IPS-20b (cell line): ENCODE measurements at regions not wholly inside any gene's neighbourhood (a gene's known extent, or its start where the extent isn't known, plus 50 kb on each side); places are given as distances from the start of the nearest gene placed in this dataset.

Source experiments
- H3K27ac ChIP-seq: one replicate; pipeline ENCODE4 v1.5.1; 2013; ENCODE audit warnings: low read length
- H3K27me3 ChIP-seq: 2 replicates; pipeline ENCODE4 v1.6.1; 2013; ENCODE audit warnings: mild to moderate bottlenecking, low read length, inconsistent platforms; ENCODE audit not compliant: insufficient read depth
- H3K36me3 ChIP-seq: 2 replicates; pipeline ENCODE4 v1.6.1; 2013; ENCODE audit warnings: low read depth, mild to moderate bottlenecking, inconsistent platforms, low read length, moderate library complexity; ENCODE audit not compliant: insufficient read depth
- H3K4me1 ChIP-seq: 2 replicates; pipeline ENCODE4 v1.6.1; 2013; ENCODE audit warnings: mild to moderate bottlenecking, control low read depth, inconsistent platforms, low read length, moderate library complexity; ENCODE audit not compliant: insufficient read depth
- H3K4me3 ChIP-seq: 2 replicates; pipeline ENCODE4 v1.5.1; 2013; ENCODE audit warnings: mild to moderate bottlenecking, low read length, inconsistent platforms
- H3K9ac ChIP-seq: 2 replicates; pipeline ENCODE4 v1.6.1; 2013; ENCODE audit warnings: low read depth, mild to moderate bottlenecking, inconsistent platforms, low read length, moderate library complexity
- H3K9me3 ChIP-seq: 2 replicates; pipeline ENCODE4 v1.6.1; 2013; ENCODE audit warnings: mild to moderate bottlenecking, low read depth, low read length, inconsistent platforms; ENCODE audit not compliant: insufficient read depth

- H3K9me3 ChIP-seq = no peaks in the 10 kb centered on the region
- no peak overlapping the region for H3K9ac ChIP-seq
- no peaks in the 10 kb centered on the region; the same call in 1 of the 2 replicates for H3K4me1 ChIP-seq
- H3K4me3 ChIP-seq = no peak overlapping the region
- H3K27ac ChIP-seq = no peak overlapping the region
- no peaks in the 10 kb centered on the region for H3K27me3 ChIP-seq
- no peaks in the 10 kb centered on the region for H3K36me3 ChIP-seq
Measured at GRCh38 chr2:163405298-163405697, 330.5 kb downstream of the FIGN start.

- no peaks in the 10 kb centered on the region for H3K36me3 ChIP-seq
- H3K27me3 ChIP-seq = no peaks in the 10 kb centered on the region
- no peak overlapping the region for H3K9ac ChIP-seq
- H3K9me3 ChIP-seq = no peaks in the 10 kb centered on the region
- no peak overlapping the region for H3K4me3 ChIP-seq
- H3K27ac ChIP-seq = no peak overlapping the region
- H3K4me1 ChIP-seq = no peaks in the 10 kb centered on the region
Measured at GRCh38 chr2:163401481-163401880, 334.3 kb downstream of the FIGN start.

GRCh38 chr2:163397451-163397850 lies 338.4 kb downstream of the FIGN start:
- Histone ChIP-seq H3K9ac (no peak overlapping the region), H3K27me3 (no peaks in the 10 kb centered on the region), H3K36me3 (no peaks in the 10 kb centered on the region), H3K9me3 (no peaks in the 10 kb centered on the region), H3K4me3 (no peak overlapping the region), H3K27ac (no peak overlapping the region), H3K4me1 (no peaks in the 10 kb centered on the region)

- no peak overlapping the region for H3K27ac ChIP-seq
- no peak overlapping the region for H3K9ac ChIP-seq
- no peaks in the 10 kb centered on the region for H3K36me3 ChIP-seq
- H3K4me3 ChIP-seq = no peak overlapping the region
- no peaks in the 10 kb centered on the region for H3K9me3 ChIP-seq
- H3K27me3 ChIP-seq = no peaks in the 10 kb centered on the region
- H3K4me1 ChIP-seq = no peaks in the 10 kb centered on the region
Measured at GRCh38 chr2:163395602-163396001, 340.2 kb downstream of the FIGN start.

- Histone ChIP-seq H3K9ac (no peak overlapping the region), H3K27ac (no peak overlapping the region), H3K9me3 (no peaks in the 10 kb centered on the region), H3K4me1 (no peaks in the 10 kb centered on the region), H3K27me3 (no peaks in the 10 kb centered on the region), H3K4me3 (no peak overlapping the region), H3K36me3 (no peaks in the 10 kb centered on the region)
Measured at GRCh38 chr2:163389838-163390237, 346.0 kb downstream of the FIGN start.

GRCh38 chr2:163375472-163375871 lies 360.3 kb downstream of the FIGN start:
- no peaks in the 10 kb centered on the region for H3K4me1 ChIP-seq
- H3K4me3 ChIP-seq = no peak overlapping the region
- no peaks in the 10 kb centered on the region for H3K36me3 ChIP-seq
- no peaks in the 10 kb centered on the region for H3K9me3 ChIP-seq
- H3K27ac ChIP-seq = no peak overlapping the region
- H3K27me3 ChIP-seq = no peaks in the 10 kb centered on the region
- H3K9ac ChIP-seq = no peak overlapping the region

GRCh38 chr2:163375070-163375469 lies 360.7 kb downstream of the FIGN start:
- no peak overlapping the region for H3K4me3 ChIP-seq
- no peak overlapping the region for H3K9ac ChIP-seq
- no peak overlapping the region for H3K27ac ChIP-seq
- no peaks in the 10 kb centered on the region for H3K27me3 ChIP-seq
- H3K4me1 ChIP-seq = no peaks in the 10 kb centered on the region
- no peaks in the 10 kb centered on the region for H3K9me3 ChIP-seq
- no peaks in the 10 kb centered on the region for H3K36me3 ChIP-seq

- no peaks in the 10 kb centered on the region for H3K9me3 ChIP-seq
- no peak overlapping the region for H3K4me3 ChIP-seq
- H3K36me3 ChIP-seq = no peaks in the 10 kb centered on the region
- H3K27me3 ChIP-seq = no peaks in the 10 kb centered on the region
- H3K4me1 ChIP-seq = no peaks in the 10 kb centered on the region
- H3K27ac ChIP-seq = no peak overlapping the region
- H3K9ac ChIP-seq = no peak overlapping the region
Measured at GRCh38 chr2:163374282-163374681, 361.5 kb downstream of the FIGN start.

GRCh38 chr2:163373496-163373895 lies 362.3 kb downstream of the FIGN start:
- no peak overlapping the region for H3K9ac ChIP-seq
- H3K27ac ChIP-seq = no peak overlapping the region
- H3K27me3 ChIP-seq = no peaks in the 10 kb centered on the region
- no peaks in the 10 kb centered on the region for H3K36me3 ChIP-seq
- H3K9me3 ChIP-seq = no peaks in the 10 kb centered on the region
- no peaks in the 10 kb centered on the region for H3K4me1 ChIP-seq
- H3K4me3 ChIP-seq = no peak overlapping the region

GRCh38 chr2:163370169-163370886 lies 365.5 kb downstream of the FIGN start:
- no peaks in the 10 kb centered on the region for H3K27me3 ChIP-seq
- H3K9ac ChIP-seq = no peak overlapping the region
- no peak overlapping the region for H3K27ac ChIP-seq
- H3K4me3 ChIP-seq = no peak overlapping the region
- H3K36me3 ChIP-seq = no peaks in the 10 kb centered on the region
- H3K9me3 ChIP-seq = no peaks in the 10 kb centered on the region
- H3K4me1 ChIP-seq = no peaks in the 10 kb centered on the region

- no peaks in the 10 kb centered on the region for H3K36me3 ChIP-seq
- H3K9me3 ChIP-seq = no peaks in the 10 kb centered on the region
- no peak overlapping the region for H3K4me3 ChIP-seq
- H3K27me3 ChIP-seq = no peaks in the 10 kb centered on the region
- no peak overlapping the region for H3K9ac ChIP-seq
- no peaks in the 10 kb centered on the region for H3K4me1 ChIP-seq
- H3K27ac ChIP-seq = no peak overlapping the region
Measured at GRCh38 chr2:163369111-163369510, 366.7 kb downstream of the FIGN start.

- Histone ChIP-seq H3K27me3 (no peaks in the 10 kb centered on the region), H3K36me3 (no peaks in the 10 kb centered on the region), H3K4me1 (no peaks in the 10 kb centered on the region), H3K4me3 (no peak overlapping the region), H3K9ac (no peak overlapping the region), H3K27ac (no peak overlapping the region), H3K9me3 (no peaks in the 10 kb centered on the region)
Measured at GRCh38 chr2:163368655-163369054, 367.2 kb downstream of the FIGN start.
